ENCODE measurements at regions not wholly inside any gene's neighbourhood (a gene's known extent, or its start where the extent isn't known, plus 50 kb on each side); places are given as distances from the start of the nearest gene placed in this dataset.

GRCh38 chr1:195045072-195045471 is 1563.2 kb downstream of the KCNT2 start:
- FAIRE-seq, result no peak
- H3K27me3 ChIP-seq (ENCODE audit: control insufficient read depth in 3 of 3, insufficient read depth in 3 of 3, low read length in 3 of 3), result no peaks in the 10 kb centered on the region
- no peaks in the 10 kb centered on the region for H3K36me3 ChIP-seq (ENCODE audit: control insufficient read depth in 3 of 3, insufficient read depth in 2 of 3, low read depth in 1 of 3, low read length in 3 of 3)
- H3K4me3 ChIP-seq (ENCODE audit: low read depth in 1 of 3, low read length in 3 of 3), result no peak overlapping the region
- H3K4me1 ChIP-seq (ENCODE audit: control insufficient read depth in 3 of 3, insufficient read depth in 2 of 3, low read depth in 1 of 3, low read length in 2 of 3), result no peaks in the 10 kb centered on the region
- H3K9me3 ChIP-seq (ENCODE audit: control insufficient read depth in 2 of 2, insufficient read depth in 1 of 2, low read depth in 1 of 2, low read length in 1 of 2), result no peaks in the 10 kb centered on the region
- no peak overlapping the region for H3K27ac ChIP-seq (ENCODE audit: low read depth in 1 of 3, low read length in 2 of 3)
- DNase-seq, result no peak
- 40 to 69% (median 46%) methylated on average over 2 of the region's 2 CpGs for WGBS, 3 donors

GRCh38 chr1:195030793-195031192 is 1577.4 kb downstream of the KCNT2 start:
- FAIRE-seq (no peak), DNase-seq (no peak)
- no peak overlapping the region for H3K27ac ChIP-seq (ENCODE audit: low read depth in 1 of 3, low read length in 2 of 3)
- 78 to 88% (median 83%) methylated on average over 5 of the region's 5 CpGs for WGBS, 3 donors
- H3K36me3 ChIP-seq (ENCODE audit: control insufficient read depth in 3 of 3, insufficient read depth in 2 of 3, low read depth in 1 of 3, low read length in 3 of 3), result no peaks in the 10 kb centered on the region
- H3K27me3 ChIP-seq (ENCODE audit: control insufficient read depth in 3 of 3, insufficient read depth in 3 of 3, low read length in 3 of 3), result no peaks in the 10 kb centered on the region
- no peak overlapping the region for H3K4me3 ChIP-seq (ENCODE audit: low read depth in 1 of 3, low read length in 3 of 3)
- H3K9me3 ChIP-seq (ENCODE audit: control insufficient read depth in 2 of 2, insufficient read depth in 1 of 2, low read depth in 1 of 2, low read length in 1 of 2), result peaks cover 2 to 16% of the 10 kb centered on the region in 2 donors
- H3K4me1 ChIP-seq (ENCODE audit: control insufficient read depth in 3 of 3, insufficient read depth in 2 of 3, low read depth in 1 of 3, low read length in 2 of 3), result no peaks in the 10 kb centered on the region

- WGBS, 3 donors, result 77 to 85% (median 81%) methylated on average over 6 of the region's 6 CpGs
- DNase-seq, result no peak
- peaks cover 2 to 16% of the 10 kb centered on the region in 2 donors for H3K9me3 ChIP-seq (ENCODE audit: control insufficient read depth in 2 of 2, insufficient read depth in 1 of 2, low read depth in 1 of 2, low read length in 1 of 2)
- no peaks in the 10 kb centered on the region for H3K27me3 ChIP-seq (ENCODE audit: control insufficient read depth in 3 of 3, insufficient read depth in 3 of 3, low read length in 3 of 3)
- no peaks in the 10 kb centered on the region for H3K36me3 ChIP-seq (ENCODE audit: control insufficient read depth in 3 of 3, insufficient read depth in 2 of 3, low read depth in 1 of 3, low read length in 3 of 3)
- no peaks in the 10 kb centered on the region for H3K4me1 ChIP-seq (ENCODE audit: control insufficient read depth in 3 of 3, insufficient read depth in 2 of 3, low read depth in 1 of 3, low read length in 2 of 3)
- H3K4me3 ChIP-seq (ENCODE audit: low read depth in 1 of 3, low read length in 3 of 3), result no peak overlapping the region
- no peak overlapping the region for H3K27ac ChIP-seq (ENCODE audit: low read depth in 1 of 3, low read length in 2 of 3)
- no peak for FAIRE-seq
Observed at GRCh38 chr1:195026792-195027191, 1581.4 kb downstream of the KCNT2 start.

- H3K4me1 ChIP-seq (ENCODE audit: control insufficient read depth in 3 of 3, insufficient read depth in 2 of 3, low read depth in 1 of 3, low read length in 2 of 3), result no peaks in the 10 kb centered on the region
- no peak overlapping the region for H3K27ac ChIP-seq (ENCODE audit: low read depth in 1 of 3, low read length in 2 of 3)
- DNase-seq (no peak), FAIRE-seq (no peak)
- H3K4me3 ChIP-seq (ENCODE audit: low read depth in 1 of 3, low read length in 3 of 3), result no peak overlapping the region
- 32 to 50% (median 49%) methylated on average over 1 of the region's 1 CpG for WGBS, 3 donors
- H3K36me3 ChIP-seq (ENCODE audit: control insufficient read depth in 3 of 3, insufficient read depth in 2 of 3, low read depth in 1 of 3, low read length in 3 of 3), result no peaks in the 10 kb centered on the region
- H3K9me3 ChIP-seq (ENCODE audit: control insufficient read depth in 2 of 2, insufficient read depth in 1 of 2, low read depth in 1 of 2, low read length in 1 of 2), result no peaks in the 10 kb centered on the region
- H3K27me3 ChIP-seq (ENCODE audit: control insufficient read depth in 3 of 3, insufficient read depth in 3 of 3, low read length in 3 of 3), result no peaks in the 10 kb centered on the region
Observed at GRCh38 chr1:195019385-195019784, 1588.9 kb downstream of the KCNT2 start.

- Histone ChIP-seq H3K27ac (ENCODE audit: low read depth in 1 of 3, low read length in 2 of 3) (no peak overlapping the region), H3K36me3 (ENCODE audit: control insufficient read depth in 3 of 3, insufficient read depth in 2 of 3, low read depth in 1 of 3, low read length in 3 of 3) (no peaks in the 10 kb centered on the region), H3K4me1 (ENCODE audit: control insufficient read depth in 3 of 3, insufficient read depth in 2 of 3, low read depth in 1 of 3, low read length in 2 of 3) (no peaks in the 10 kb centered on the region), H3K27me3 (ENCODE audit: control insufficient read depth in 3 of 3, insufficient read depth in 3 of 3, low read length in 3 of 3) (no peaks in the 10 kb centered on the region), H3K9me3 (ENCODE audit: control insufficient read depth in 2 of 2, insufficient read depth in 1 of 2, low read depth in 1 of 2, low read length in 1 of 2) (no peaks in the 10 kb centered on the region), H3K4me3 (ENCODE audit: low read depth in 1 of 3, low read length in 3 of 3) (no peak overlapping the region)
- DNase-seq (no peak), FAIRE-seq (no peak)
- 55 to 85% (median 85%) methylated on average over 5 of the region's 5 CpGs for WGBS, 3 donors
Observed at GRCh38 chr1:195012995-195013394, 1595.2 kb downstream of the KCNT2 start.

GRCh38 chr1:195005338-195005737 is 1602.9 kb downstream of the KCNT2 start:
- FAIRE-seq, result no peak
- 13 to 25% (median 18%) methylated on average over 3 of the region's 3 CpGs for WGBS, 3 donors

GRCh38 chr1:194990483-194990882 is 1617.8 kb downstream of the KCNT2 start:
- Histone ChIP-seq H3K27me3 (ENCODE audit: control insufficient read depth in 3 of 3, insufficient read depth in 3 of 3, low read length in 3 of 3) (no peaks in the 10 kb centered on the region), H3K9me3 (ENCODE audit: control insufficient read depth in 2 of 2, insufficient read depth in 1 of 2, low read depth in 1 of 2, low read length in 1 of 2) (peaks cover 0 to under 1% of the 10 kb centered on the region in 2 donors), H3K4me1 (ENCODE audit: control insufficient read depth in 3 of 3, insufficient read depth in 2 of 3, low read depth in 1 of 3, low read length in 2 of 3) (no peaks in the 10 kb centered on the region), H3K36me3 (ENCODE audit: control insufficient read depth in 3 of 3, insufficient read depth in 2 of 3, low read depth in 1 of 3, low read length in 3 of 3) (no peaks in the 10 kb centered on the region), H3K27ac (ENCODE audit: low read depth in 1 of 3, low read length in 2 of 3) (no peak overlapping the region), H3K4me3 (ENCODE audit: low read depth in 1 of 3, low read length in 3 of 3) (no peak overlapping the region)
- 81 to 88% (median 86%) methylated on average over 2 of the region's 2 CpGs for WGBS, 3 donors
- no peak for DNase-seq
- FAIRE-seq, result no peak

More at GRCh38 chr1:195005338-195005737, 1602.9 kb downstream of the KCNT2 start:
- Histone ChIP-seq H3K4me1 (ENCODE audit: control insufficient read depth in 3 of 3, insufficient read depth in 2 of 3, low read depth in 1 of 3, low read length in 2 of 3) (no peaks in the 10 kb centered on the region), H3K36me3 (ENCODE audit: control insufficient read depth in 3 of 3, insufficient read depth in 2 of 3, low read depth in 1 of 3, low read length in 3 of 3) (no peaks in the 10 kb centered on the region), H3K27ac (ENCODE audit: low read depth in 1 of 3, low read length in 2 of 3) (no peak overlapping the region), H3K9me3 (ENCODE audit: control insufficient read depth in 2 of 2, insufficient read depth in 1 of 2, low read depth in 1 of 2, low read length in 1 of 2) (no peaks in the 10 kb centered on the region), H3K27me3 (ENCODE audit: control insufficient read depth in 3 of 3, insufficient read depth in 3 of 3, low read length in 3 of 3) (no peaks in the 10 kb centered on the region), H3K4me3 (ENCODE audit: low read depth in 1 of 3, low read length in 3 of 3) (no peak overlapping the region)
- no peak for DNase-seq

GRCh38 chr1:194975913-194976312 is 1632.3 kb downstream of the KCNT2 start:
- no peak overlapping the region for H3K27ac ChIP-seq (ENCODE audit: low read depth in 1 of 3, low read length in 2 of 3)
- H3K36me3 ChIP-seq (ENCODE audit: control insufficient read depth in 3 of 3, insufficient read depth in 2 of 3, low read depth in 1 of 3, low read length in 3 of 3), result no peaks in the 10 kb centered on the region
- H3K4me3 ChIP-seq (ENCODE audit: low read depth in 1 of 3, low read length in 3 of 3), result no peak overlapping the region
- no peak for DNase-seq
- no peaks in the 10 kb centered on the region for H3K27me3 ChIP-seq (ENCODE audit: control insufficient read depth in 3 of 3, insufficient read depth in 3 of 3, low read length in 3 of 3)
- WGBS, 3 donors, result 72 to 83% (median 78%) methylated on average over 1 of the region's 1 CpG
- no peaks in the 10 kb centered on the region for H3K4me1 ChIP-seq (ENCODE audit: control insufficient read depth in 3 of 3, insufficient read depth in 2 of 3, low read depth in 1 of 3, low read length in 2 of 3)
- no peaks in the 10 kb centered on the region for H3K9me3 ChIP-seq (ENCODE audit: control insufficient read depth in 2 of 2, insufficient read depth in 1 of 2, low read depth in 1 of 2, low read length in 1 of 2)
- no peak for FAIRE-seq

- Histone ChIP-seq H3K4me1 (ENCODE audit: control insufficient read depth in 3 of 3, insufficient read depth in 2 of 3, low read depth in 1 of 3, low read length in 2 of 3) (no peaks in the 10 kb centered on the region), H3K27ac (ENCODE audit: low read depth in 1 of 3, low read length in 2 of 3) (no peak overlapping the region), H3K27me3 (ENCODE audit: control insufficient read depth in 3 of 3, insufficient read depth in 3 of 3, low read length in 3 of 3) (no peaks in the 10 kb centered on the region), H3K9me3 (ENCODE audit: control insufficient read depth in 2 of 2, insufficient read depth in 1 of 2, low read depth in 1 of 2, low read length in 1 of 2) (no peaks in the 10 kb centered on the region), H3K36me3 (ENCODE audit: control insufficient read depth in 3 of 3, insufficient read depth in 2 of 3, low read depth in 1 of 3, low read length in 3 of 3) (no peaks in the 10 kb centered on the region), H3K4me3 (ENCODE audit: low read depth in 1 of 3, low read length in 3 of 3) (no peak overlapping the region)
- 56 to 70% (median 61%) methylated on average over 1 of the region's 1 CpG for WGBS, 3 donors
- FAIRE-seq (no peak), DNase-seq (no peak)
Observed at GRCh38 chr1:194968916-194969315, 1639.3 kb downstream of the KCNT2 start.
